WTC11 (cell line): ENCODE measurements at regions not wholly inside any gene's neighbourhood (a gene's known extent, or its start where the extent isn't known, plus 50 kb on each side); places are given as distances from the start of the nearest gene placed in this dataset.

Experiments used
- ATAC-seq: fragments of 200-7000 bp; cut with Tn5 transposase; 2 replicates; pipeline ENCODE4 v1.10.0; 2021; ENCODE audit warnings: mild to moderate bottlenecking, moderate library complexity
- CTCF ChIA-PET: fragments of 300-600 bp; sonication (Branson Sonifier 250); formaldehyde crosslinking; loops from one replicate; lab custom pipeline; 2021; ENCODE audit warnings: antibody characterized with exemption; lab: Charles Lee
- POLR2A ChIA-PET: fragments of 350-600 bp; sonication (Branson Sonifier 250); formaldehyde crosslinking; loops from one replicate; lab custom pipeline; 2021; ENCODE audit warnings: antibody characterized with exemption; lab: Charles Lee
- DNase-seq: peaks from one replicate; pipeline ENCODE4 v3.0.0; 2021; ENCODE audit warnings: low spot score
- H3K27ac Mint-ChIP-seq: 2 replicates; pipeline ENCODE4 v1.8.0; 2021; ENCODE audit warnings: mixed read lengths
- H3K27me3 Mint-ChIP-seq: 2 replicates; pipeline ENCODE4 v1.8.0; 2021; ENCODE audit warnings: low read depth, mild to moderate bottlenecking, moderate library complexity, mixed read lengths
- H3K36me3 Mint-ChIP-seq: 2 replicates; pipeline ENCODE4 v1.8.0; 2021; ENCODE audit warnings: mixed read lengths
- H3K4me1 Mint-ChIP-seq: 2 replicates; pipeline ENCODE4 v1.8.0; 2022; ENCODE audit warnings: mixed read lengths
- H3K4me3 Mint-ChIP-seq: 2 replicates; pipeline ENCODE4 v1.8.0; 2021; ENCODE audit warnings: mild to moderate bottlenecking, moderate library complexity, mixed read lengths
- H3K9me3 Mint-ChIP-seq: 2 replicates; pipeline ENCODE4 v1.8.0; 2021; ENCODE audit warnings: mixed read lengths
- NFYB ChIP-seq: sonication (generic); formaldehyde crosslinking; conservative IDR thresholded peaks from 2 replicates; pipeline ENCODE4 v1.8.0; 2022; ENCODE audit warnings: low read depth, missing genetic modification reagents
- SP1 ChIP-seq: sonication (generic); formaldehyde crosslinking; conservative IDR thresholded peaks from 2 replicates; pipeline ENCODE4 v1.8.1; 2022; ENCODE audit warnings: missing genetic modification reagents
- ZBTB21 ChIP-seq: sonication (generic); formaldehyde crosslinking; IDR thresholded peaks from 2 replicates; pipeline ENCODE4 v1.8.1; 2023; ENCODE audit warnings: mild to moderate bottlenecking, missing genetic modification reagents, borderline replicate concordance
- ZNF512 ChIP-seq: sonication (generic); formaldehyde crosslinking; IDR thresholded peaks from 2 replicates; pipeline ENCODE4 v1.8.1; 2022; ENCODE audit warnings: missing genetic modification reagents, borderline replicate concordance
- TF ChIP-seq, protein P1 (sequence below): fragments of 250-450 bp; sonication (Bioruptor Pico); IDR thresholded peaks from 2 replicates; pipeline ENCODE4 v1.9.0; 2021; ENCODE audit warnings: mild to moderate bottlenecking
- TF ChIP-seq, protein P2 (sequence below): sonication (generic); formaldehyde crosslinking; IDR thresholded peaks from 2 replicates; pipeline ENCODE4 v1.8.0; 2022; ENCODE audit warnings: missing genetic modification reagents
- TF ChIP-seq, protein P3 (sequence below): sonication (generic); formaldehyde crosslinking; IDR thresholded peaks from 2 replicates; pipeline ENCODE4 v1.8.0; 2022; ENCODE audit warnings: mild to moderate bottlenecking, missing genetic modification reagents
- TF ChIP-seq, protein P4 (sequence below): sonication (generic); formaldehyde crosslinking; IDR thresholded peaks from 2 replicates; pipeline ENCODE4 v1.8.0; 2023; ENCODE audit warnings: missing genetic modification reagents, mild to moderate bottlenecking, borderline replicate concordance

- TF ChIP-seq, protein P1, sequence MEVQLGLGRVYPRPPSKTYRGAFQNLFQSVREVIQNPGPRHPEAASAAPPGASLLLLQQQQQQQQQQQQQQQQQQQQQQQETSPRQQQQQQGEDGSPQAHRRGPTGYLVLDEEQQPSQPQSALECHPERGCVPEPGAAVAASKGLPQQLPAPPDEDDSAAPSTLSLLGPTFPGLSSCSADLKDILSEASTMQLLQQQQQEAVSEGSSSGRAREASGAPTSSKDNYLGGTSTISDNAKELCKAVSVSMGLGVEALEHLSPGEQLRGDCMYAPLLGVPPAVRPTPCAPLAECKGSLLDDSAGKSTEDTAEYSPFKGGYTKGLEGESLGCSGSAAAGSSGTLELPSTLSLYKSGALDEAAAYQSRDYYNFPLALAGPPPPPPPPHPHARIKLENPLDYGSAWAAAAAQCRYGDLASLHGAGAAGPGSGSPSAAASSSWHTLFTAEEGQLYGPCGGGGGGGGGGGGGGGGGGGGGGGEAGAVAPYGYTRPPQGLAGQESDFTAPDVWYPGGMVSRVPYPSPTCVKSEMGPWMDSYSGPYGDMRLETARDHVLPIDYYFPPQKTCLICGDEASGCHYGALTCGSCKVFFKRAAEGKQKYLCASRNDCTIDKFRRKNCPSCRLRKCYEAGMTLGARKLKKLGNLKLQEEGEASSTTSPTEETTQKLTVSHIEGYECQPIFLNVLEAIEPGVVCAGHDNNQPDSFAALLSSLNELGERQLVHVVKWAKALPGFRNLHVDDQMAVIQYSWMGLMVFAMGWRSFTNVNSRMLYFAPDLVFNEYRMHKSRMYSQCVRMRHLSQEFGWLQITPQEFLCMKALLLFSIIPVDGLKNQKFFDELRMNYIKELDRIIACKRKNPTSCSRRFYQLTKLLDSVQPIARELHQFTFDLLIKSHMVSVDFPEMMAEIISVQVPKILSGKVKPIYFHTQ (CRISPR knock-in tag): no peak
- no peak for TF ChIP-seq SP1 (CRISPR knock-in tag)
- TF ChIP-seq, protein P2, sequence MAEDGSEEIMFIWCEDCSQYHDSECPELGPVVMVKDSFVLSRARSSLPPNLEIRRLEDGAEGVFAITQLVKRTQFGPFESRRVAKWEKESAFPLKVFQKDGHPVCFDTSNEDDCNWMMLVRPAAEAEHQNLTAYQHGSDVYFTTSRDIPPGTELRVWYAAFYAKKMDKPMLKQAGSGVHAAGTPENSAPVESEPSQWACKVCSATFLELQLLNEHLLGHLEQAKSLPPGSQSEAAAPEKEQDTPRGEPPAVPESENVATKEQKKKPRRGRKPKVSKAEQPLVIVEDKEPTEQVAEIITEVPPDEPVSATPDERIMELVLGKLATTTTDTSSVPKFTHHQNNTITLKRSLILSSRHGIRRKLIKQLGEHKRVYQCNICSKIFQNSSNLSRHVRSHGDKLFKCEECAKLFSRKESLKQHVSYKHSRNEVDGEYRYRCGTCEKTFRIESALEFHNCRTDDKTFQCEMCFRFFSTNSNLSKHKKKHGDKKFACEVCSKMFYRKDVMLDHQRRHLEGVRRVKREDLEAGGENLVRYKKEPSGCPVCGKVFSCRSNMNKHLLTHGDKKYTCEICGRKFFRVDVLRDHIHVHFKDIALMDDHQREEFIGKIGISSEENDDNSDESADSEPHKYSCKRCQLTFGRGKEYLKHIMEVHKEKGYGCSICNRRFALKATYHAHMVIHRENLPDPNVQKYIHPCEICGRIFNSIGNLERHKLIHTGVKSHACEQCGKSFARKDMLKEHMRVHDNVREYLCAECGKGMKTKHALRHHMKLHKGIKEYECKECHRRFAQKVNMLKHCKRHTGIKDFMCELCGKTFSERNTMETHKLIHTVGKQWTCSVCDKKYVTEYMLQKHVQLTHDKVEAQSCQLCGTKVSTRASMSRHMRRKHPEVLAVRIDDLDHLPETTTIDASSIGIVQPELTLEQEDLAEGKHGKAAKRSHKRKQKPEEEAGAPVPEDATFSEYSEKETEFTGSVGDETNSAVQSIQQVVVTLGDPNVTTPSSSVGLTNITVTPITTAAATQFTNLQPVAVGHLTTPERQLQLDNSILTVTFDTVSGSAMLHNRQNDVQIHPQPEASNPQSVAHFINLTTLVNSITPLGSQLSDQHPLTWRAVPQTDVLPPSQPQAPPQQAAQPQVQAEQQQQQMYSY (CRISPR knock-in tag): no peak
- TF ChIP-seq, protein P3, sequence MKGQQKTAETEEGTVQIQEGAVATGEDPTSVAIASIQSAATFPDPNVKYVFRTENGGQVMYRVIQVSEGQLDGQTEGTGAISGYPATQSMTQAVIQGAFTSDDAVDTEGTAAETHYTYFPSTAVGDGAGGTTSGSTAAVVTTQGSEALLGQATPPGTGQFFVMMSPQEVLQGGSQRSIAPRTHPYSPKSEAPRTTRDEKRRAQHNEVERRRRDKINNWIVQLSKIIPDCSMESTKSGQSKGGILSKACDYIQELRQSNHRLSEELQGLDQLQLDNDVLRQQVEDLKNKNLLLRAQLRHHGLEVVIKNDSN (CRISPR knock-in tag): no peak
- TF ChIP-seq, all 79 proteins: peak for 0
These were observed 103.9 kb upstream of the HDAC4 start (continued) for GRCh38 chr2:239504643-239505235.

GRCh38 chr2:239502430-239503186 lies 101.8 kb upstream of the HDAC4 start:
- CTCF ChIA-PET: no interaction called here
- DNase-seq (no peak), ATAC-seq (no peak)
- POLR2A ChIA-PET: no interaction called here
- no peak overlapping the region for H3K4me3 Mint-ChIP-seq
- no peak overlapping the region for H3K27ac Mint-ChIP-seq
- TF ChIP-seq ZBTB21 (CRISPR knock-in tag) (no peak), NFYB (CRISPR knock-in tag) (no peak), SP1 (CRISPR knock-in tag) (no peak), ZNF512 (CRISPR knock-in tag) (no peak)
- TF ChIP-seq, protein P4, sequence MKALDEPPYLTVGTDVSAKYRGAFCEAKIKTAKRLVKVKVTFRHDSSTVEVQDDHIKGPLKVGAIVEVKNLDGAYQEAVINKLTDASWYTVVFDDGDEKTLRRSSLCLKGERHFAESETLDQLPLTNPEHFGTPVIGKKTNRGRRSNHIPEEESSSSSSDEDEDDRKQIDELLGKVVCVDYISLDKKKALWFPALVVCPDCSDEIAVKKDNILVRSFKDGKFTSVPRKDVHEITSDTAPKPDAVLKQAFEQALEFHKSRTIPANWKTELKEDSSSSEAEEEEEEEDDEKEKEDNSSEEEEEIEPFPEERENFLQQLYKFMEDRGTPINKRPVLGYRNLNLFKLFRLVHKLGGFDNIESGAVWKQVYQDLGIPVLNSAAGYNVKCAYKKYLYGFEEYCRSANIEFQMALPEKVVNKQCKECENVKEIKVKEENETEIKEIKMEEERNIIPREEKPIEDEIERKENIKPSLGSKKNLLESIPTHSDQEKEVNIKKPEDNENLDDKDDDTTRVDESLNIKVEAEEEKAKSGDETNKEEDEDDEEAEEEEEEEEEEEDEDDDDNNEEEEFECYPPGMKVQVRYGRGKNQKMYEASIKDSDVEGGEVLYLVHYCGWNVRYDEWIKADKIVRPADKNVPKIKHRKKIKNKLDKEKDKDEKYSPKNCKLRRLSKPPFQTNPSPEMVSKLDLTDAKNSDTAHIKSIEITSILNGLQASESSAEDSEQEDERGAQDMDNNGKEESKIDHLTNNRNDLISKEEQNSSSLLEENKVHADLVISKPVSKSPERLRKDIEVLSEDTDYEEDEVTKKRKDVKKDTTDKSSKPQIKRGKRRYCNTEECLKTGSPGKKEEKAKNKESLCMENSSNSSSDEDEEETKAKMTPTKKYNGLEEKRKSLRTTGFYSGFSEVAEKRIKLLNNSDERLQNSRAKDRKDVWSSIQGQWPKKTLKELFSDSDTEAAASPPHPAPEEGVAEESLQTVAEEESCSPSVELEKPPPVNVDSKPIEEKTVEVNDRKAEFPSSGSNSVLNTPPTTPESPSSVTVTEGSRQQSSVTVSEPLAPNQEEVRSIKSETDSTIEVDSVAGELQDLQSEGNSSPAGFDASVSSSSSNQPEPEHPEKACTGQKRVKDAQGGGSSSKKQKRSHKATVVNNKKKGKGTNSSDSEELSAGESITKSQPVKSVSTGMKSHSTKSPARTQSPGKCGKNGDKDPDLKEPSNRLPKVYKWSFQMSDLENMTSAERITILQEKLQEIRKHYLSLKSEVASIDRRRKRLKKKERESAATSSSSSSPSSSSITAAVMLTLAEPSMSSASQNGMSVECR: no peak
- peaks cover 4% of the 10 kb centered on the region for H3K4me1 Mint-ChIP-seq
- H3K36me3 Mint-ChIP-seq: no peaks in the 10 kb centered on the region
- H3K27me3 Mint-ChIP-seq: no peaks in the 10 kb centered on the region
- peaks cover 9% of the 10 kb centered on the region for H3K9me3 Mint-ChIP-seq
